ENCODE measurements at regions not wholly inside any gene's neighbourhood (a gene's known extent, or its start where the extent isn't known, plus 50 kb on each side); places are given as distances from the start of the nearest gene placed in this dataset.
"Not testable (repeated sequence)": the region's sequence is repeated elsewhere in the genome, so short reads cannot be mapped to it uniquely, and the experiment has no call there.

GRCh38 chr6:169363590-169363989, 109.9 kb upstream of the THBS2 start:
- TF ChIP-seq CTCF (IDR thresholded peaks at IDR 0.05): no peak
- H3K27ac Mint-ChIP-seq (ENCODE audit: unreplicated experiment): no peak overlapping the region
- no peaks in the 10 kb centered on the region for H3K4me1 Mint-ChIP-seq (ENCODE audit: low read depth)
- H3K27me3 Mint-ChIP-seq (ENCODE audit: low read depth): peaks cover 4% of the 10 kb centered on the region
- DNase-seq (ENCODE audit: low spot score): no peak
- H3K4me3 Mint-ChIP-seq (ENCODE audit: unreplicated experiment): no peak overlapping the region
- peaks cover 4% of the 10 kb centered on the region for H3K36me3 Mint-ChIP-seq (ENCODE audit: low read depth)
- peaks cover 7% of the 10 kb centered on the region for H3K9me3 Mint-ChIP-seq (ENCODE audit: low read depth)

- Mint-ChIP-seq H3K4me3 (ENCODE audit: unreplicated experiment) (no peak overlapping the region), H3K36me3 (ENCODE audit: low read depth) (peaks cover 2% of the 10 kb centered on the region), H3K27ac (ENCODE audit: unreplicated experiment) (no peak overlapping the region), H3K27me3 (ENCODE audit: low read depth) (peaks cover 6% of the 10 kb centered on the region), H3K9me3 (ENCODE audit: low read depth) (peaks cover 7% of the 10 kb centered on the region), H3K4me1 (ENCODE audit: low read depth) (no peaks in the 10 kb centered on the region)
- TF ChIP-seq CTCF (IDR thresholded peaks at IDR 0.05): no peak
- DNase-seq (ENCODE audit: low spot score): no peak
These were observed 109.0 kb upstream of the THBS2 start for GRCh38 chr6:169362501-169363121.

GRCh38 chr6:169355001-169355400, 101.4 kb upstream of the THBS2 start:
- H3K4me3 Mint-ChIP-seq (ENCODE audit: unreplicated experiment); H3K27ac Mint-ChIP-seq (ENCODE audit: unreplicated experiment); DNase-seq (ENCODE audit: low spot score); H3K4me1 Mint-ChIP-seq (ENCODE audit: low read depth): not testable (repeated sequence)
- Mint-ChIP-seq H3K27me3 (ENCODE audit: low read depth) (peaks cover 20% of the 10 kb centered on the region), H3K36me3 (ENCODE audit: low read depth) (peaks cover 17% of the 10 kb centered on the region), H3K9me3 (ENCODE audit: low read depth) (peaks cover 26% of the 10 kb centered on the region)

- DNase-seq (ENCODE audit: low spot score): no peak
- Mint-ChIP-seq H3K9me3 (ENCODE audit: low read depth) (peaks cover 11% of the 10 kb centered on the region), H3K27me3 (ENCODE audit: low read depth) (peaks cover 19% of the 10 kb centered on the region), H3K27ac (ENCODE audit: unreplicated experiment) (no peak overlapping the region), H3K4me1 (ENCODE audit: low read depth) (peaks cover 11% of the 10 kb centered on the region), H3K36me3 (ENCODE audit: low read depth) (peaks cover 3% of the 10 kb centered on the region), H3K4me3 (ENCODE audit: unreplicated experiment) (no peak overlapping the region)
- TF ChIP-seq CTCF (IDR thresholded peaks at IDR 0.05): no peak
These were observed 91.5 kb upstream of the THBS2 start for GRCh38 chr6:169345146-169345545.

- TF ChIP-seq CTCF (IDR thresholded peaks at IDR 0.05): no peak
- Mint-ChIP-seq H3K4me1 (ENCODE audit: low read depth) (peaks cover 11% of the 10 kb centered on the region), H3K27me3 (ENCODE audit: low read depth) (peaks cover 17% of the 10 kb centered on the region), H3K9me3 (ENCODE audit: low read depth) (peaks cover 10% of the 10 kb centered on the region), H3K27ac (ENCODE audit: unreplicated experiment) (no peak overlapping the region), H3K36me3 (ENCODE audit: low read depth) (peaks cover 3% of the 10 kb centered on the region), H3K4me3 (ENCODE audit: unreplicated experiment) (no peak overlapping the region)
- DNase-seq (ENCODE audit: low spot score): no peak
These were observed 91.1 kb upstream of the THBS2 start for GRCh38 chr6:169344750-169345065.
